Stimulated activated CD4-positive, alpha-beta T cell treated with anti-CD3 and anti-CD28 coated beads, Interleukin-4, amount 100 ng/mL, for 48 hours (primary cell): ENCODE measurements at regions not wholly inside any gene's neighbourhood (a gene's known extent, or its start where the extent isn't known, plus 50 kb on each side); places are given as distances from the start of the nearest gene placed in this dataset.
"Not testable (repeated sequence)": the region's sequence is repeated elsewhere in the genome, so short reads cannot be mapped to it uniquely, and the experiment has no call there.

Source experiments
- DNase-seq, 2 donors: peaks; one replicate each; pipeline ENCODE4 v3.0.0-alpha.2; 2020; ENCODE audit warnings: low read depth in 2 of 2

GRCh38 chr4:131742536-131743205 lies 1406.4 kb upstream of the PCDH10 start:
- DNase-seq, result not testable (repeated sequence)

- DNase-seq, result not testable (repeated sequence)
Observed at GRCh38 chr4:131743348-131743747, 1405.7 kb upstream of the PCDH10 start.

GRCh38 chr4:131747203-131747602 lies 1401.9 kb upstream of the PCDH10 start:
- not testable (repeated sequence) for DNase-seq

GRCh38 chr4:131749224-131749623 lies 1399.9 kb upstream of the PCDH10 start:
- DNase-seq, result not testable (repeated sequence)

- DNase-seq, result not testable (repeated sequence)
Observed at GRCh38 chr4:131750006-131750405, 1399.1 kb upstream of the PCDH10 start.

GRCh38 chr4:131750469-131750868 lies 1398.6 kb upstream of the PCDH10 start:
- DNase-seq, result not testable (repeated sequence)

- DNase-seq, result not testable (repeated sequence)
Observed at GRCh38 chr4:131762234-131762633, 1386.9 kb upstream of the PCDH10 start.

GRCh38 chr4:131764730-131765129 lies 1384.4 kb upstream of the PCDH10 start:
- no peak for DNase-seq

GRCh38 chr4:131774382-131774781 lies 1374.7 kb upstream of the PCDH10 start:
- not testable (repeated sequence) for DNase-seq

- not testable (repeated sequence) for DNase-seq
Observed at GRCh38 chr4:131810565-131810964, 1338.5 kb upstream of the PCDH10 start.
